AG20443 (cell line): ENCODE measurements at regions not wholly inside any gene's neighbourhood (a gene's known extent, or its start where the extent isn't known, plus 50 kb on each side); places are given as distances from the start of the nearest gene placed in this dataset.

Experiments
- DNase-seq: peaks from one replicate; pipeline ENCODE4 v3.0.0; 2012; ENCODE audit warnings: low spot score, mixed read lengths

DNA sequence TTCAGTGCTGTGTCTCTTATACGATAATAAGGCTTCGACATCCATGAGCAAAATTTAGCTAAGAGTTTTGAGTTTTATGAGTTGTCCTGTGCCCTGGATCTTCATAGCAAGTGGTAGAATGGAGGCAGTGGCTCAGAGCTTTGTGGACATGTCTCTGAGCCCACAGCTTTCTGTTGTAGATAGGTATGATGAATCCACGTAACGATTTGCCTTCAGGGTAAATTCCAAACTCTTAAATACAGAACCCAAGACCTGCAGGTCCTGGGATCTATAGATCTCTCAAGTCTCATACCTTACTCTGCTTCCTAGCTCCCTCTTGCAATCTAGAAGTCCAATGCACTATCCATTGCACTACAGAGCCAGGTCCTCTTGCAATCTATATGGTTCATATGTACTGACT is 59.5 kb upstream of the TLE4 start:
- DNase-seq: no peak
